ENCODE measurements at regions not wholly inside any gene's neighbourhood (a gene's known extent, or its start where the extent isn't known, plus 50 kb on each side); places are given as distances from the start of the nearest gene placed in this dataset.

GRCh38 chr2:118425191-118425590, 336.9 kb downstream of the INSIG2 start:
- TF ChIP-seq CTCF (IDR thresholded peaks at IDR 0.05; ENCODE audit: poor library complexity, severe bottlenecking) (no peak), EZH2 (IDR thresholded peaks at IDR 0.05; ENCODE audit: borderline replicate concordance, insufficient read depth, low read length, poor library complexity, severe bottlenecking) (no peak), TAF1 (IDR thresholded peaks at IDR 0.05; ENCODE audit: low read depth) (no peak), RAD21 (conservative IDR thresholded peaks at IDR 0.05) (no peak), EP300 (conservative IDR thresholded peaks at IDR 0.05; ENCODE audit: poor library complexity, severe bottlenecking) (no peak), REST (IDR thresholded peaks at IDR 0.05; ENCODE audit: borderline replicate concordance) (no peak), MXI1 (conservative IDR thresholded peaks at IDR 0.05; ENCODE audit: poor library complexity, severe bottlenecking) (no peak), POLR2AphosphoS5 (IDR thresholded peaks at IDR 0.05) (no peak)
